Thoracic aorta (tissue), 2 donors: ENCODE measurements at regions not wholly inside any gene's neighbourhood (a gene's known extent, or its start where the extent isn't known, plus 50 kb on each side); places are given as distances from the start of the nearest gene placed in this dataset.

ENCODE experiments used
- ATAC-seq: fragments of 150-250 bp; one replicate; pipeline ENCODE4 v1.8.0; 2017; ENCODE audit warnings: low read depth; ENCODE audit not compliant: insufficient number of reproducible peaks, low FRiP score
- DNase-seq: peaks from one replicate; pipeline ENCODE4 v3.0.0-alpha.2; 2020; ENCODE audit warnings: low spot score
- H3K27ac ChIP-seq, 2 donors: fragments of 200-600 bp; sonication (generic); 1 replicate in 1 of 2; 2 replicates in 1 of 2; pipeline ENCODE4 v1.5.1; 2016; ENCODE audit warnings: mild to moderate bottlenecking in 2 of 2, moderate library complexity in 2 of 2
- H3K27me3 ChIP-seq: fragments of 200-600 bp; sonication (generic); replicated peaks from 2 replicates; pipeline ENCODE4 v1.6.0; 2016; ENCODE audit warnings: mild to moderate bottlenecking; ENCODE audit not compliant: insufficient read depth
- H3K36me3 ChIP-seq: fragments of 200-600 bp; sonication (generic); one replicate; pipeline ENCODE4 v1.5.1; 2016
- H3K4me1 ChIP-seq, 2 donors: fragments of 200-600 bp; sonication (generic); 1 replicate in 1 of 2; 2 replicates in 1 of 2; pipeline versions ENCODE4 v1.5.1 to v1.6.0; 2016; ENCODE audit warnings: low read depth in 2 of 2, mild to moderate bottlenecking in 1 of 2; ENCODE audit not compliant: control insufficient read depth in 1 of 2
- H3K4me3 ChIP-seq: fragments of 200-600 bp; sonication (generic); 2 replicates; pipeline ENCODE4 v1.5.1; 2016; ENCODE audit warnings: mild to moderate bottlenecking
- H3K9me3 ChIP-seq: fragments of 200-600 bp; sonication (generic); 2 replicates; pipeline ENCODE4 v1.5.1; 2016
- CTCF ChIP-seq: fragments of 200-600 bp; sonication (generic); IDR thresholded peaks from one replicate; pipeline ENCODE4 v1.5.1; 2019; ENCODE audit warnings: antibody characterized with exemption

GRCh38 chr18:45332871-45333270 lies 282.4 kb upstream of the SLC14A2 start:
- H3K9me3 ChIP-seq, result no peaks in the 10 kb centered on the region
- no peak for ATAC-seq
- TF ChIP-seq CTCF, result no peak

GRCh38 chr18:45334191-45334590 lies 281.1 kb upstream of the SLC14A2 start:
- H3K27ac ChIP-seq, result no peak overlapping the region
- H3K36me3 ChIP-seq, result no peaks in the 10 kb centered on the region
- no peaks in the 10 kb centered on the region for H3K27me3 ChIP-seq
- TF ChIP-seq CTCF, result no peak
- ATAC-seq, result no peak
- H3K4me3 ChIP-seq, result no peak overlapping the region
- no peak for DNase-seq
- H3K9me3 ChIP-seq, result no peaks in the 10 kb centered on the region
- peaks cover 11 to 14% of the 10 kb centered on the region in 2 donors for H3K4me1 ChIP-seq

More at GRCh38 chr18:45332871-45333270, 282.4 kb upstream of the SLC14A2 start:
- Histone ChIP-seq H3K4me3 (no peak overlapping the region), H3K4me1 (peaks cover 11 to 25% of the 10 kb centered on the region in 2 donors), H3K36me3 (no peaks in the 10 kb centered on the region), H3K27me3 (no peaks in the 10 kb centered on the region), H3K27ac (no peak overlapping the region)
- DNase-seq, result no peak

DNA sequence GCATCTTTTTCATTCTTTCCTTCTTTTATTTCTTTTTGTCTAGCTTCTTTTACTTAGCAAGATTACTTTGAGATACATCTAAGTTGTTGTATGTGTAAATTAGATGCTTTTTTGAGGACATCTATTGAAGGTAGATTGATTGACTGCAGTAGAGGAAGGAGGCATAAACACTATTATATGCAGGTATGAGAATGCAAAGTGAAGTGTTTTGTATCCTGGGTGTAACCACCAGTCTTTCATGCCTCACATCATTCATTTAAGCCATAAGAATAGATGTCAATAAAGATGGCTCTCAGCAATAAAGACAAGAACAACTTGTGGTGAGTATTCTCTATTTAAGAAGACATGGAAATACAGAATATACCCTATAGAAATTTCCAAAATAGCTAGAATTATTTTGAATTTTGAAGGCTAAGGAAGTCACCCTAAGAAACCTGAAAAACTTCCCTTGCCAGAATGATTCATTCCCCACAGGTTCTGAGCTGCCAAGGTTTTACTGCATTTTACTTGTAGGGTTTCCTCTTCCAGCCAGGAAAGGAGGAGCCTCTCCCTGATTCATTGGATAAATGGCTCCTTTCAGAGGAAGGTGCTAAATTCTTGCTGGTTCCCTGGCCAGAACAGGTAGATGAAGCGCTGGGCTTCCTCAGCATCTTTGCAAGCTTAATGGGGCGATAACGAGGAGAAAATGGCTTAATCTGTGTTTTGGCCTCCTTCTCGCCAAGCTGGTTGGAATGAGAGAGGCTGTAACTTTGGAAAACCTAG lies 279.8 kb upstream of the SLC14A2 start:
- ATAC-seq, result no peak
- H3K27me3 ChIP-seq, result no peaks in the 10 kb centered on the region

GRCh38 chr18:45336448-45336847 lies 278.8 kb upstream of the SLC14A2 start:
- H3K9me3 ChIP-seq, result no peaks in the 10 kb centered on the region
- no peaks in the 10 kb centered on the region for H3K36me3 ChIP-seq
- no peaks in the 10 kb centered on the region for H3K27me3 ChIP-seq
- TF ChIP-seq CTCF, result no peak
- no peak overlapping the region for H3K4me3 ChIP-seq
- H3K4me1 ChIP-seq, result peaks cover 7% of the 10 kb centered on the region in 2 donors
- ATAC-seq, result no peak
- no peak overlapping the region for H3K27ac ChIP-seq
- no peak for DNase-seq

More for the DNA sequence above, 279.8 kb upstream of the SLC14A2 start:
- Histone ChIP-seq H3K36me3 (no peaks in the 10 kb centered on the region), H3K27ac (no peak overlapping the region), H3K4me1 (peaks cover 7% of the 10 kb centered on the region in 2 donors), H3K9me3 (no peaks in the 10 kb centered on the region), H3K4me3 (no peak overlapping the region)
- no peak for DNase-seq
- no peak for TF ChIP-seq CTCF

DNA sequence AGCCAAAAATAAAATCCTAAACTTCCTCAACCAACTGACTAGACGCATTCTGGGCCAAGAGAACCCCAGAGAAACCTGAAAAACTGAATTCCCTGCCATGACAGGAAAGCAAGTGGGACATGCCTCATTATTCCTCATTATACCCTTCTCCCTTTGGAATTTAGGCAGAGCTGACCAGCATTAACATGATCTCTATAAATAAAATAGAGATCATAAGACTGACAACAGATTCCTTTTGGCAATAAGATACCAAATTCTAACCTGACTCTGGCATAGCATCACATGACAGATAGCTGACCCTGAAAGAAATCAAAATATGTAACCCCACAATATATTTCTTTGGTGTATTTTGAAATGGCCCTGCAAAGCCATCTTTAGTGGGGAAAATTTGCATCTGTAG lies 277.8 kb upstream of the SLC14A2 start:
- Histone ChIP-seq H3K27ac (no peak overlapping the region), H3K4me3 (no peak overlapping the region), H3K9me3 (no peaks in the 10 kb centered on the region), H3K27me3 (no peaks in the 10 kb centered on the region), H3K4me1 (peaks cover 7% of the 10 kb centered on the region in 2 donors), H3K36me3 (no peaks in the 10 kb centered on the region)
- no peak for TF ChIP-seq CTCF
- ATAC-seq (no peak), DNase-seq (no peak)
